Mucosa of gallbladder (tissue), 1 donor: ENCODE measurements at regions not wholly inside any gene's neighbourhood (a gene's known extent, or its start where the extent isn't known, plus 50 kb on each side); places are given as distances from the start of the nearest gene placed in this dataset.
"Not testable (repeated sequence)": the region's sequence is repeated elsewhere in the genome, so short reads cannot be mapped to it uniquely, and the experiment has no call there.

ENCODE experiments used
- DNase-seq: peaks from one replicate; pipeline ENCODE4 v3.0.0-alpha.2; 2020; ENCODE audit warnings: low spot score
- donor health status: DM: no; HTN: no; CAD: no.

- DNase-seq: no peak
These were observed 542.4 kb downstream of the FLRT2 start for GRCh38 chr14:86072116-86072894.

GRCh38 chr14:86066651-86067050 lies 536.7 kb downstream of the FLRT2 start:
- no peak for DNase-seq

DNA sequence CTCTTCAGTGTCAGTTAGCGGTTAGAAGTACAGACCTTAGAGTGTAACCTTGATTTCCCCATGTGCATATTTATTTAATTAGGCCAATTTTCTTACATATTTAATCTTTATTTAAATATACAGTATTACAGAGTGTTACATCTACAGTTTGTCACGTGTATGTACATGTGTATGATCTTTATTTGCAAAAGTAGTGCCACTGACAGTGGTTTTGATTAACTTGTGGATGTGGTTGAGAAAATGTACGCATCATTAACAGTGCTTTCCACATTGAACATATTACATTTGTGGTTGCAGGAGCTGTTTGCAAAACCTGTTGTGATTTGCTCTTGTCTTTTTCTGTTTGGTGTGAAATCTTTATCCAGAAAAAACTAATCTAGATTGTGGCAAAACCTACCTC lies 535.5 kb downstream of the FLRT2 start:
- DNase-seq: no peak

DNA sequence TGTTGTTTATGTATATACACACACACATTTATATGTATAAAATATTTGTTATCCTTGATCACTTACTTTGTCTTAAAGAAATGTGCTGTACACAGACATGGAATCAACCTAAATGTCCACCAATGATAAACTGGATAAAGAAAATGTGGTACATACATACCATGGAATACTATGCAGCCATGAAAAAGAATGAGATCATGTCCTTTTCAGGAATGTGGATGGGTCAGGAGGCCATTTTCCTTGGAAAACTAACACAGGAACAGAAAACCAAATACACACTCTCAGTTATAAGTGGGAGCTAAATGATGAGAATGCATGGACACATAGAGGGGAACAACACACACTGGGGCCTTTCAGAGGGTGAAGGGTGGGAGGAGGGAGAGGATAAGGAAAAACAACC lies 534.7 kb downstream of the FLRT2 start:
- DNase-seq: not testable (repeated sequence)

DNA sequence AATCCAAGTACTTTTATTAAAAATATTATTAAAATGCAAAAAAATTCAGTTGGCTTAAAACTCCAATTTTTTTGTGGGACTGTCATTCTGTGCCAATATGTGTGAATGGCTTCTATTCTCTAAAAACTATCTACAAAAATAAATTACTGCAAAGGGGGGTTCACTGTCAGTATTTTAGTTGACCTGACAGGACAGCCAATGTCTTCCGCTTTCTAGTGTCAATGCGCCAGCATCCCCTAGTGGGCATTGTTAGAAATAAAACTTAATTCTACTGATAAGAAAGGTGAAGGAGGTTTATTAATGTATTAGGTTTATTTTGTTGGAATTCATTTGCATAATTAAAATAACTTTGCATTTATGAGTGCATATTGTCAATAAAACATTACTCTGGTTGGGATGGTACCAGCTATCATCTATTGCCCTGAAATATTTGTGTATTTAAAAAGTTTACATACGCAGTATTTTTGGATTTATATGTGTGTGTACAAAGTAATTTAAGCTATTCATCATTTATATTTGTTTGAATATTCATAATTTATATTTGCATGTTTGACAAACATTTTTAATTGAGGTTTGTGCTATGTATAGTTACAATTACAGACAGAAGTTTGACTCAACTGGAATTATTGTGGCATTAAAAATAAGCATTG lies 527.2 kb downstream of the FLRT2 start:
- no peak for DNase-seq

- DNase-seq: no peak
These were observed 525.6 kb downstream of the FLRT2 start for GRCh38 chr14:86055512-86056075.

DNA sequence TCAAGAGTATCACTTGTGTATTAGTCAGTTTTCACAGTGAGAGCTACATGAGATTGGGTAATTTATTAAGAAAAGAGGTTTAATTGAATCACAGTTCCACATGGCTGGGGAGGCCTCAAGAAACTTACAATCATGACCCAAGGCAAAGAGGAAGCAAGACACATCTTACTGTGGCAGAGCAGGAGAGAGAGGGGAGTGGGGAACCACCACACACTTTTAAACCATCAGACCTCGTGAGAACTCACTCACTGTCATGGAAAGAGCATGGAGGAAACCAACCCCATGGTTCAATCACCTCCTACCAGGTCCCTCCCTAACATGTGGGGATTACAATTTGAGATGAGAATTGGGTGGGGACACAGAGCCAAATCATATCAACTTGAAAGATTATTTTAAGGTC lies 522.9 kb downstream of the FLRT2 start:
- no peak for DNase-seq

DNA sequence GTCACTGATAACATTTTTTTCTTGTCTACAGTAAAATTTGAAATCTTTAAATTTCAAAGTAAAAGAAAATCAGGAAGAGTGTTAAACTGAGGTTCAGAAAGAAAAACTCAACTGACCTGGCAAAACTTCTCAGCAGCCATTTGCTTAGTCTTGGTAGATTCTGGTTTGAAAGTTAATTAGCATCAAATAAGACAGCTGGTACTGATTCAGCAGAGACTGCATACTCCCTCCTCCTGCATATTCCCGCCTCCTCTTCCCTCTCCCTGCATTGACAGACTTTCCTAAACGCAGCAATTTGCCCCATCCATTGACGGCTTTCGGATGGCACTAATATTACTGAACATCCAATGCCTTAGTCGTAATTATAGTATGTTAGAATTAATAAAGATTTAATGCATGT lies 520.8 kb downstream of the FLRT2 start:
- no peak for DNase-seq

DNA sequence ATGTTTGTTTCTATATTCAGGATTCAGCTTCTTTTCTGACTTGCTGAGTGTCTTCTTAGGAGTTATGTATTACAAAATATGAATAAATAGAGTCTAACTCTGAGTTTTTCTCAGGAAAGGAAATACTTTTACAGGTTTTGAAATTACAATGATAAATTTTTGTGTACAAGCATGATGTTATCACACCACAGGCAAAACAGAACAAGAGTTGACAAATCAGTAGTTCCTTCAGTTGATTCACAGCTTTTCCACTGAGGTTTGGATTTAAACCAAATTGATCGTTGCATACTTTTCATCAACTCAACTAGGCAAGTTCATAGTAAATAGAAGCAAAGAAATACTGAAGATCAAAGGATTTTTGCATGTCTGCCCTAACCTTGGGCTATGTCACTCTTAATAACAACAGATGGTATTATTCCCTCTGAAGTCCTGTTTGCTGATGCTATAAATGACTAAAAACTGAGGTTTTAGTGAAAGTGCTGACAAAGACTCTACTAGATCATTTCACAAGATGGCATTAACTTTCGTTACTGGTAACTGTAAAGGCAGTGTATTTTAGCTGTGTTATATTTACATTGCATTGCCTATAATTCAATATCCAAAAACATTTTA lies 520.2 kb downstream of the FLRT2 start:
- no peak for DNase-seq

DNA sequence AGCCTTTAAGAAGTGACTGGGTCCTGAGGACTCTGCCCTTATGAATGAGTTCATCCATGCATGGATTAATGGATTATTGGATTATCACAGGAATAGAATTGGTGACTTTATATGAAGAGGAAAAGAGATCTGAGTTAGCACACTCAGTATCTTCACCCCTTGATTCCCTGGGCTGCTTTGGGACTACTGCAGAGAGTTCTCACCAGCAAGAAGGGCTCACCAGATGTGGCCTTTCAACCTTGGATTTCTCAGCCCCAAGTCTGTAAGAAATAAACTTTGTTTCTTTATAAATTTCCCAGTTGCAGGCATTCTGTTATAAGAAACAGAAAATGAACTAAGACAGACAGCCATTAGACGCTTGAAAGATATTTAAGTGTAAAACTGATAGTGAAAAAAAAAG lies 509.2 kb downstream of the FLRT2 start:
- DNase-seq: no peak

GRCh38 chr14:86038387-86039042 lies 508.6 kb downstream of the FLRT2 start:
- DNase-seq: peak; percentile 21

DNA sequence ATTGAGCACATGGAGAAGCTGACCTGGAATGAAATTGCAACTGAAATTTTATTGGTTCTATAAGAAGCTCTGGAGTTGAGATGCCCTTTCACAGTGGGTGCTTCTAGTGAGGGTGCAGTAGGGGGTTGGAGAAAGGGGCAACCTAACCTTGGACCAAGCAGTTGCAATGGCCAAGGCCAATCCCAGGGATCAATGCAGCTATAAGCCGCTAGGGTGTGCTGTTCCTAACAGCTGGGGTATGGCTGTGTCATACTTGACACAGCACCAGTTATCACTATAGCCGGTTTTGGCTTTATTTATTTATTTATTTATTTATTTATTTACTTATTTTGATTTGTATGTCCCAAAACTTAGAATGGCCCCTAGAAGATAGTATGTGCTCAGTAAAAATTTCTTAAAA lies 505.9 kb downstream of the FLRT2 start:
- DNase-seq: no peak

DNA sequence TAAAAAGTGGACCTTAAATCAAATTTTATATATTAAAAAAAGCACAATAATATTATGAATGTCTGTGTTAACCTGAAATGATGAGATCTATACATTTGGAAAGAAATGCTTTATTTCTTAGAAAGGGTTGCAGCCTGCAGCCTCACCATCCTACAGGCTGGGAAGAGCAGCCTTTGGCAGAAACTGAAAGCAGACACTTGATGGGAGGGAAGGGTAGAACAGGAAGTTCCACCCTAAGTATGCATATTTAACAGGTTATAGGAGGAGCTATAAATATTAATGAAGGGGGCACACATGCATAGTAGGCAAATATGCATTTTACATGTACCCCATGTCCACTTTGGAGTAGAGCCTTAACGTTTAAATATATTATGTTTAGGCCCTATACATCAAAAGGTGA lies 498.0 kb downstream of the FLRT2 start:
- no peak for DNase-seq

DNA sequence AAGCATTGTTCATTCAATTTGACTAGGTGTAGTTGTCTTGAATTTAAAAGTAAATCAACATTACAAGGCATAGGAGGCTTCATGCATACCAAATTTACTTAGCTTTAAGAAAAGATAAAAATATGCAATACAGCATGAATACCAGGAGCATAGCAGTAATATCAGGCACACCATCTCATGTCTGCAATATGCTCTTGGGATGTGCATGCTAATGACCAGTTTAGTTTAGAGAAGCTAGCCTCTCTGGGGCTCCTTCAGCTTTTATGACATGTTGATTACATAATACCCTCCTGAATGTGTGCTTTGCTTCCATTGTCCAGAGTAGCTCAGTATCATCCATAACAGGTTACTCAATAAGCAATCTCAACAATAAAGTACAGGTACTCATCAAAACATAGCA lies 497.2 kb downstream of the FLRT2 start:
- no peak for DNase-seq

DNA sequence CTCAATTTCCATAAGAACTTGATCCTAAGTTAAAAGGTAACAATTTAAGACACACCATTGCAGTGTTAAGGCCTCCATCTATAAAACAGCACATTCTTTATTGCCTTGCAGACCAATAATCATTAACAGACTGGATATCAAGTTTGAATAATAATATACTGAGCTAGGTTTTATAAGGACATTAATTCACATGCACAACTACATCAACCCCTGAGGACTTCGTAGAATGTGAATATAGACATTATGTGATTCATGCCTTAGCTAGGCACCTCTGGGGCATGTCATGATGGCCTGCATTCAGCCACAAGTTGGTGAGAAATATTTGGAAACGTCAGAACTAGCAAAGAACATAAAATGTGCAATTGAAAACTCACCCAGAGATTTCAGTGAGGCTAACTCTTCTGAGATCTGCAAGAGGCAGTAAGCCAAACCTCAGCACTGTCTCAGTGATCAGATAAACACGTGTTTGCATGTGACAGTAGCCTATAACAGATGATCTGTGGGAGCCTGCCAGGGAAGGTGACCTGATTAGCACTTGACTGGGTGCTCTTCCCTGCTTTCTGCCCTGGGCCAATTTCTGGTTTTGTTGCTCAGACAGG lies 492.2 kb downstream of the FLRT2 start:
- DNase-seq: no peak

DNA sequence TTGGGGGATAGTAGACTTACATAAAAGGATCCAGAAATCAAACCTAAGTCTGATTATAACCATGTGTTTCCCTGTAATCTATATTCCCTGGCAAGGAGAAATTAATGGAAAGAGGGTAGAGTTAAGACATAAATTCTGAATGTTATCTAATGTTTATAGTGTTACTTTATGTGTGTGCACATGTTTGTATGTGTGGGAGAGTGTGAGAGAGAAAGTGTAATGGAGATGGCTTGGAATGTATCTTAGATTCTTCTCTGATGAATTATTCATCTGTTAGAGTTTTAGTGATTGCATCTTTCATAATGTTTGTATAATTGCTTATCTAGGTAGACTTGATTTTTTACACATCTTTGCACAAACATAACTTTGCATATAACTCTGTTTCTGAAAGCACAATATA lies 490.9 kb downstream of the FLRT2 start:
- DNase-seq: no peak

DNA sequence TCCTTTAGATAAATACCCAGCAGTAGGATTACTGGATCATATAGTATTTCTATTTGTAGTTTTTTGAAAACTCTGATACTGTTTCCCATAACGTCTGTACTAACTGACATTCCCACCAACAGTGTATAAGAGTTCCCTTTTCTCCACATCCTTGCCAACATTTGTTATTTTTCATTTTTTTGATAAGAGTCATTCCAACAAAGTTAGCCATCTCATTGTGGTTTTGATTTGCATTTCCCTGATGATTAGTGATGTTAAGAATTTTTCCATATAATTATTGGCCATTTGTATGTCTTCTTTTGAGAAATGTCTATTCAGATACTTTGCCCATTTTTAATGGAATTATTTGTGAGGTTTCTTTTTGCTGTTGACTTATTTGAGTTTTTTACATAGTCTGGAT lies 486.0 kb downstream of the FLRT2 start:
- no peak for DNase-seq

DNA sequence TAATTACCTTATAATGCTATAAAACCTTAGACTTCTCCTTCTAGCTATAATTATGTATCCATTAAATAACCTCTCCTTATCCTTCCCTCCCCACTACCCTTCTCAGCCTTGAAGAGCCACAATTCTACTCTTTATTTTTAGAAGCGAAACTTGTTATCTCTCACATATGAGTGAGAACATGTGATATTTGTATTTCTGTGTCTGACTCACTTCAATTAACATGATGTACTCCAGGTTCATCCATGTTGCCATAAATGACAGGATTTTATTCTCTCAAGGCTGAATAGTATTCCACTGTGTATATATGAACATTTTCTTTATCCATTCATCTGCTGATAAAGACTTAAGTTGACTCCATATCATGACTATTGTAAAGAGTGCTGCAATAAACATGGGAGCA lies 485.6 kb downstream of the FLRT2 start:
- no peak for DNase-seq

DNA sequence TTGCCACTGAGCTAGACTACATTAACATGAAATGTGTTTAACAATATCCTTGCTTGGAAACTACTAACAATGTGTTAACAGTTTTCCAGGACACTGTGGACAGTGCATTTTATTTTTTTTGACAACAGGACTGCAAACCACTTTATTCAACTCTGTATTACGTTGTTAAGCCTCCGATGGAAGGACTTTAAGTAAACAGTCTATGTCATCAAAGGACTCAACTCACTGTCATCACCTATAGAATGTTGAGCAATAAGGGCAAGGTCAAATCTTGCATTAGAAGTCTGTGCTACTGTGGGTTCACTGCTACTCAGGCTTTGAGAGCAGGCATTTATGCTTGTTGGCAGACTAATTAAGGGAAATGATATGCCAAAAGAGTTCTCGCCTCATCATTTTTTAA lies 483.7 kb downstream of the FLRT2 start:
- no peak for DNase-seq

DNA sequence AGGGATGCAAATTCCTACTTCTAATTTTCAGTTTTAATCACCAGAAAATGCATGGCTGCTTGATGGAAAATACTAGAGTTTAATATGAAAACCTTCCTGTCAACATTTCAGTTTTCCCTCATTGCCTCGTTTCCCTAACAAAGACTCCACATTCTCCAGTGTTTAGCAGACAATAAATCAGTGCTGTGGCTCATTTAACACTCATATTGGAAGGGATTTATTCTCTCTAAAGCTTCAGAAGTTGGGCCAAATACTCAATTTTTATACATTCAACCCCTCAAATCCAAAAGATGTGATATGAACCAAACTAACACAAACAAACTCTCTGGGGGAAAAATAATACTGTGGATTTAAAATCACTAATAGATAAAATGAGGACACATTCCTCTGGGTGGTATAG lies 482.5 kb downstream of the FLRT2 start:
- no peak for DNase-seq

DNA sequence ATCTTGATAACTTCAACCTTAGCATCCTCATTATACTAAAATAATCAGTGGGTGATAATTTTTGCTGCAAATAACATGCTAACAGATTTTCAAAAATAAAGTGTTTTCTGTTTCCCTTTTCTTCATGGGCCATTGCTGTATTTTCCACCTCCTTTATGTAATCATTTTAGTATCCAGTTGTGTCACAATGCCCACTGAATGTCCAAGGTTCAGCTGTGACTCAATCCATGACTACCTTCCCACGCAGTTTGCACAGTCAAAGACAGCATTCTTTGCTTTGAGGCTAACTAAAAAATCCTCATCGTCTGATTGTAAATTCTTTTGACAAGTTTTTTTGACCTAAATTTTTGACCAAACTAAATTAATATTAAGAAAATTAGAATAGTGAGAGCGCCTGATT lies 474.1 kb downstream of the FLRT2 start:
- DNase-seq: no peak

DNA sequence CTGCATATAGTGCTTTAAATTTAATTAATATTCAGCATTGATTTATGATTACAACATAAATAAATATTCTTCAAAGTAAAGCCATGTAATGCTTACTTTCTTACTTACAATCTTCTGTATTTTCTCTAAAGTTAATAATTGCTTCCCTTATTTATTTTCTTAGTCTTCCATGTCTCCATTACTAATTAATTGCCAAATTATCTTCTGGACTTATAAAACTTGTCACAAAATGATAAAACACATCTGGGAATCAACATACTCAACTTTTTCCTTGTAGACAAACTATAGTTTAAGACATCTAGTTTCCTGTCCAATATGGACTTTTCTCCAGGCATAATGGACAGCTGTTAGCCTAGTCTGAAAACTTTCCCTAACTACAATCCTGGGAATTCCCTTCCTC lies 466.6 kb downstream of the FLRT2 start:
- no peak for DNase-seq
